ENCODE measurements at regions not wholly inside any gene's neighbourhood (a gene's known extent, or its start where the extent isn't known, plus 50 kb on each side); places are given as distances from the start of the nearest gene placed in this dataset.

- no peak for DNase-seq
- TF ChIP-seq CTCF (IDR thresholded peaks at IDR 0.05) (no peak), POLR2AphosphoS5 (IDR thresholded peaks at IDR 0.05) (no peak), POLR2A (IDR thresholded peaks at IDR 0.05) (no peak), EP300 (IDR thresholded peaks at IDR 0.05; ENCODE audit: low read depth) (no peak)
Observed at GRCh38 chr20:24825591-24825990, 123.5 kb upstream of the CST7 start.

GRCh38 chr20:24827603-24828295, 121.3 kb upstream of the CST7 start:
- TF ChIP-seq CTCF (IDR thresholded peaks at IDR 0.05) (no peak), EP300 (IDR thresholded peaks at IDR 0.05; ENCODE audit: low read depth) (no peak), POLR2A (IDR thresholded peaks at IDR 0.05) (no peak), POLR2AphosphoS5 (IDR thresholded peaks at IDR 0.05) (no peak)
- Histone ChIP-seq H3K9me3 (no peaks in the 10 kb centered on the region), H3K36me3 (no peaks in the 10 kb centered on the region), H3K4me1 (no peaks in the 10 kb centered on the region), H3K27me3 (no peaks in the 10 kb centered on the region), H3K4me3 (no peak overlapping the region), H3K27ac (no peak overlapping the region)
- intact Hi-C loops (cut with DNase I; ENCODE audit: low total_unique reads) (no loop called here), in situ Hi-C loops (cut with MboI; ENCODE audit: low pct_ligation_motif_present in 1 of 4, low pct_unique_long_range_greater_than_20kb in 1 of 4, low sequenced_read_pairs in 3 of 4) (no loop called here)
- DNase-seq = no peak
- WGBS, 2 donors (ENCODE audit: low coverage in 1 of 2) = 58 to 60% methylated on average over 5 to 6 of the region's 6 CpGs

More at GRCh38 chr20:24825591-24825990, 123.5 kb upstream of the CST7 start:
- no peaks in the 10 kb centered on the region for H3K27me3 ChIP-seq
- intact Hi-C loops (cut with DNase I; ENCODE audit: low total_unique reads) (no loop called here), in situ Hi-C loops (cut with MboI; ENCODE audit: low pct_ligation_motif_present in 1 of 4, low pct_unique_long_range_greater_than_20kb in 1 of 4, low sequenced_read_pairs in 3 of 4) (no loop called here)
- no peaks in the 10 kb centered on the region for H3K36me3 ChIP-seq
- WGBS, 2 donors (ENCODE audit: low coverage in 1 of 2) = 90% methylated on average over 6 of the region's 6 CpGs; no CpG with 5 or more reads in 1 of the 2 donors
- H3K4me3 ChIP-seq = no peak overlapping the region
- no peaks in the 10 kb centered on the region for H3K4me1 ChIP-seq
- H3K27ac ChIP-seq = no peak overlapping the region
- H3K9me3 ChIP-seq = no peaks in the 10 kb centered on the region

- in situ Hi-C loops (cut with MboI; ENCODE audit: low pct_ligation_motif_present in 1 of 4, low pct_unique_long_range_greater_than_20kb in 1 of 4, low sequenced_read_pairs in 3 of 4) = no loop called here
- H3K9me3 ChIP-seq = no peaks in the 10 kb centered on the region
- no peaks in the 10 kb centered on the region for H3K27me3 ChIP-seq
- WGBS, 2 donors (ENCODE audit: low coverage in 1 of 2) = 64% methylated on average over 8 of the region's 8 CpGs; no CpG with 5 or more reads in 1 of the 2 donors
- no peak overlapping the region for H3K4me3 ChIP-seq
- H3K4me1 ChIP-seq = no peaks in the 10 kb centered on the region
- intact Hi-C loops (cut with DNase I; ENCODE audit: low total_unique reads) = no loop called here
- no peak for TF ChIP-seq POLR2AphosphoS5 (IDR thresholded peaks at IDR 0.05)
- TF ChIP-seq EP300 (IDR thresholded peaks at IDR 0.05; ENCODE audit: low read depth) = no peak
- TF ChIP-seq CTCF (IDR thresholded peaks at IDR 0.05) = no peak
- TF ChIP-seq POLR2A (IDR thresholded peaks at IDR 0.05) = no peak
- no peaks in the 10 kb centered on the region for H3K36me3 ChIP-seq
- no peak overlapping the region for H3K27ac ChIP-seq
- DNase-seq = no peak
Observed at GRCh38 chr20:24828992-24829648, 119.9 kb upstream of the CST7 start.

- H3K27me3 ChIP-seq = no peaks in the 10 kb centered on the region
- intact Hi-C loops (cut with DNase I; ENCODE audit: low total_unique reads) = no loop called here
- TF ChIP-seq EP300 (IDR thresholded peaks at IDR 0.05; ENCODE audit: low read depth) (no peak), POLR2AphosphoS5 (IDR thresholded peaks at IDR 0.05) (no peak), POLR2A (IDR thresholded peaks at IDR 0.05) (no peak), CTCF (IDR thresholded peaks at IDR 0.05) (no peak)
- no peaks in the 10 kb centered on the region for H3K36me3 ChIP-seq
- WGBS, 2 donors (ENCODE audit: low coverage in 1 of 2) = 90% methylated on average over 5 of the region's 5 CpGs; no CpG with 5 or more reads in 1 of the 2 donors
- H3K4me1 ChIP-seq = no peaks in the 10 kb centered on the region
- H3K9me3 ChIP-seq = no peaks in the 10 kb centered on the region
- no peak overlapping the region for H3K27ac ChIP-seq
- no peak overlapping the region for H3K4me3 ChIP-seq
- in situ Hi-C loops (cut with MboI; ENCODE audit: low pct_ligation_motif_present in 1 of 4, low pct_unique_long_range_greater_than_20kb in 1 of 4, low sequenced_read_pairs in 3 of 4) = no loop called here
- DNase-seq = no peak
Observed at GRCh38 chr20:24829649-24830370, 119.3 kb upstream of the CST7 start.

Data from transverse colon (tissue), 4 donors.